ENCODE measurements at regions not wholly inside any gene's neighbourhood (a gene's known extent, or its start where the extent isn't known, plus 50 kb on each side); places are given as distances from the start of the nearest gene placed in this dataset.
"Not testable (repeated sequence)": the region's sequence is repeated elsewhere in the genome, so short reads cannot be mapped to it uniquely, and the experiment has no call there.

- intact Hi-C loops (cut with DNase I), result no loop called here
- ATAC-seq, result no peak
- no peak overlapping the region for H3K27ac ChIP-seq
- H3K4me3 ChIP-seq, result no peak overlapping the region
- no peak for DNase-seq
- no peaks in the 10 kb centered on the region for H3K4me1 ChIP-seq
- no peaks in the 10 kb centered on the region for H3K36me3 ChIP-seq
- H3K9me3 ChIP-seq, result no peaks in the 10 kb centered on the region
- H3K27me3 ChIP-seq (ENCODE audit: low read depth), result no peaks in the 10 kb centered on the region
- TF ChIP-seq CTCF (IDR thresholded peaks at IDR 0.05), result no peak
Observed at GRCh38 chr3:82177774-82178173, 416.3 kb upstream of the GBE1 start.

- Histone ChIP-seq H3K36me3 (no peaks in the 10 kb centered on the region), H3K9me3 (no peaks in the 10 kb centered on the region), H3K27me3 (ENCODE audit: low read depth) (no peaks in the 10 kb centered on the region), H3K27ac (no peak overlapping the region), H3K4me1 (no peaks in the 10 kb centered on the region), H3K4me3 (no peak overlapping the region)
- ATAC-seq (no peak), DNase-seq (no peak)
- intact Hi-C loops (cut with DNase I), result no loop called here
- no peak for TF ChIP-seq CTCF (IDR thresholded peaks at IDR 0.05)
Observed at GRCh38 chr3:82165266-82165665, 403.8 kb upstream of the GBE1 start.

- Histone ChIP-seq H3K4me3 (no peak overlapping the region), H3K36me3 (no peaks in the 10 kb centered on the region), H3K27ac (no peak overlapping the region), H3K27me3 (ENCODE audit: low read depth) (no peaks in the 10 kb centered on the region), H3K4me1 (no peaks in the 10 kb centered on the region), H3K9me3 (no peaks in the 10 kb centered on the region)
- DNase-seq, result no peak
- TF ChIP-seq CTCF (IDR thresholded peaks at IDR 0.05), result no peak
- ATAC-seq, result no peak
- intact Hi-C loops (cut with DNase I), result no loop called here
Observed at GRCh38 chr3:82163907-82164520, 402.6 kb upstream of the GBE1 start.

- Histone ChIP-seq H3K4me3 (no peak overlapping the region), H3K36me3 (no peaks in the 10 kb centered on the region), H3K27ac (no peak overlapping the region), H3K4me1 (no peaks in the 10 kb centered on the region), H3K9me3 (no peaks in the 10 kb centered on the region), H3K27me3 (ENCODE audit: low read depth) (no peaks in the 10 kb centered on the region)
- DNase-seq (no peak), ATAC-seq (no peak)
- TF ChIP-seq CTCF (IDR thresholded peaks at IDR 0.05), result no peak
- intact Hi-C loops (cut with DNase I), result no loop called here
Observed at GRCh38 chr3:82157952-82158351, 396.5 kb upstream of the GBE1 start.

GRCh38 chr3:82153892-82154291 is 392.4 kb upstream of the GBE1 start:
- H3K27me3 ChIP-seq (ENCODE audit: low read depth); H3K4me1 ChIP-seq; H3K4me3 ChIP-seq; H3K36me3 ChIP-seq; ATAC-seq; intact Hi-C loops (cut with DNase I); DNase-seq; H3K27ac ChIP-seq; H3K9me3 ChIP-seq: not testable (repeated sequence)

GRCh38 chr3:82145742-82146141 is 384.3 kb upstream of the GBE1 start:
- intact Hi-C loops (cut with DNase I), result no loop called here
- Histone ChIP-seq H3K27ac (no peak overlapping the region), H3K36me3 (no peaks in the 10 kb centered on the region), H3K4me3 (no peak overlapping the region), H3K27me3 (ENCODE audit: low read depth) (no peaks in the 10 kb centered on the region), H3K4me1 (no peaks in the 10 kb centered on the region), H3K9me3 (no peaks in the 10 kb centered on the region)
- no peak for DNase-seq
- no peak for TF ChIP-seq CTCF (IDR thresholded peaks at IDR 0.05)
- ATAC-seq, result no peak
